MCF 10A (cell line): ENCODE measurements at regions not wholly inside any gene's neighbourhood (a gene's known extent, or its start where the extent isn't known, plus 50 kb on each side); places are given as distances from the start of the nearest gene placed in this dataset.

ENCODE experiments used
- BruUV-seq: library from RNA; stranded (reverse); fragments of 400-500 nt; replicated peaks from 2 replicates; lab custom pipeline; 2021; lab: Mats Ljungman, UMichigan
- CTCF ChIA-PET: fragments of 300-600 bp; sonication (Branson Sonifier 250); formaldehyde crosslinking; extraction: SDS; loops from one replicate; lab custom pipeline; 2021; ENCODE audit warnings: antibody characterized with exemption, inconsistent platforms; lab: Yijun Ruan, JAX
- POLR2A ChIA-PET: fragments of 300-600, 350-650 bp; sonication (Branson Sonifier 250); formaldehyde crosslinking; extraction: SDS; loops from one replicate; lab custom pipeline; 2020; ENCODE audit warnings: antibody characterized with exemption, inconsistent platforms; lab: Yijun Ruan, JAX
- DNase-seq: peaks from one replicate; pipeline ENCODE4 v3.0.0-alpha.2; 2018; ENCODE audit not compliant: unreplicated experiment
- H3K27ac Mint-ChIP-seq: one replicate; pipeline ENCODE4 v1.8.0; 2022; ENCODE audit warnings: mild to moderate bottlenecking, low read depth, mixed read lengths; ENCODE audit not compliant: unreplicated experiment
- H3K27me3 Mint-ChIP-seq: one replicate; pipeline ENCODE4 v1.8.0; 2022; ENCODE audit warnings: mixed read lengths; ENCODE audit not compliant: insufficient read depth, unreplicated experiment
- H3K36me3 Mint-ChIP-seq: one replicate; pipeline ENCODE4 v1.8.0; 2022; ENCODE audit warnings: mild to moderate bottlenecking, moderate library complexity, mixed read lengths; ENCODE audit not compliant: insufficient read depth, unreplicated experiment
- H3K4me1 Mint-ChIP-seq: one replicate; pipeline ENCODE4 v1.8.0; 2022; ENCODE audit warnings: mixed read lengths; ENCODE audit not compliant: insufficient read depth, unreplicated experiment
- H3K4me3 Mint-ChIP-seq: one replicate; pipeline ENCODE4 v1.8.0; 2022; ENCODE audit warnings: mild to moderate bottlenecking, moderate library complexity, mixed read lengths; ENCODE audit not compliant: unreplicated experiment
- H3K9me3 Mint-ChIP-seq: one replicate; pipeline ENCODE4 v1.8.0; 2022; ENCODE audit warnings: mixed read lengths; ENCODE audit not compliant: unreplicated experiment
- CTCF ChIP-seq: fragments of 200-600 bp; IDR thresholded peaks from one replicate; pipeline ENCODE4 v1.8.0; 2022; ENCODE audit warnings: antibody characterized with exemption, mild to moderate bottlenecking; ENCODE audit not compliant: unreplicated experiment
- intact Hi-C: fragments of 100-400 bp; cut with micrococcal nuclease; formaldehyde crosslinking; loops from 2 replicates; pipeline ENCODE4 v1.14.1; 2022

GRCh38 chr2:16339206-16339605 lies 326.4 kb downstream of the CYRIA start:
- peaks cover 16% of the 10 kb centered on the region for H3K9me3 Mint-ChIP-seq

GRCh38 chr2:16338026-16338425 lies 327.6 kb downstream of the CYRIA start:
- H3K36me3 Mint-ChIP-seq: no peaks in the 10 kb centered on the region
- no peak overlapping the region for H3K27ac Mint-ChIP-seq
- H3K27me3 Mint-ChIP-seq: no peaks in the 10 kb centered on the region
- peaks cover 16% of the 10 kb centered on the region for H3K9me3 Mint-ChIP-seq
- intact Hi-C loops: loop anchor here (5.0 kb wide), 1 partner anchor 339 kb away; no protein-coding TSS in a partner anchor
- no peaks in the 10 kb centered on the region for H3K4me1 Mint-ChIP-seq
- no peak overlapping the region for H3K4me3 Mint-ChIP-seq
- ChIA-PET POLR2A (no interaction called here), CTCF (no interaction called here)
- DNase-seq: no peak
- BruUV-seq: no TSS peak
- TF ChIP-seq CTCF: no peak

More at GRCh38 chr2:16339206-16339605, 326.4 kb downstream of the CYRIA start:
- Mint-ChIP-seq H3K36me3 (no peaks in the 10 kb centered on the region), H3K27ac (no peak overlapping the region), H3K4me1 (no peaks in the 10 kb centered on the region), H3K27me3 (no peaks in the 10 kb centered on the region), H3K4me3 (no peak overlapping the region)
- intact Hi-C loops: loop anchor here (5.0 kb wide), 1 partner anchor 338 kb away; no protein-coding TSS in a partner anchor
- POLR2A ChIA-PET: interaction anchor here (0.6 to 0.9 kb wide), 2 partner anchors 136 to 264 kb away, joined by 3 to 4 read pairs; no protein-coding TSS in a partner anchor
- TF ChIP-seq CTCF: no peak
- no TSS peak for BruUV-seq
- no peak for DNase-seq
- CTCF ChIA-PET: no interaction called here

- no peak for TF ChIP-seq CTCF
- no TSS peak for BruUV-seq
- ChIA-PET POLR2A (no interaction called here), CTCF (interaction anchor here (0.7 kb wide), 1 partner anchor 8 kb away, joined by 3 read pairs; no protein-coding TSS in a partner anchor)
- H3K4me3 Mint-ChIP-seq: no peak overlapping the region
- no peaks in the 10 kb centered on the region for H3K36me3 Mint-ChIP-seq
- no peaks in the 10 kb centered on the region for H3K4me1 Mint-ChIP-seq
- H3K9me3 Mint-ChIP-seq: peaks cover 16% of the 10 kb centered on the region
- no peak overlapping the region for H3K27ac Mint-ChIP-seq
- intact Hi-C loops: loop anchor here (5.0 kb wide), 1 partner anchor 340 kb away; no protein-coding TSS in a partner anchor
- no peak for DNase-seq
- H3K27me3 Mint-ChIP-seq: no peaks in the 10 kb centered on the region
These were observed 328.7 kb downstream of the CYRIA start for GRCh38 chr2:16336916-16337315.

GRCh38 chr2:16336491-16336890 lies 329.1 kb downstream of the CYRIA start:
- no peaks in the 10 kb centered on the region for H3K36me3 Mint-ChIP-seq
- no peak overlapping the region for H3K27ac Mint-ChIP-seq
- peaks cover 16% of the 10 kb centered on the region for H3K9me3 Mint-ChIP-seq
- POLR2A ChIA-PET: no interaction called here
- DNase-seq: no peak
- no peak overlapping the region for H3K4me3 Mint-ChIP-seq
- H3K4me1 Mint-ChIP-seq: no peaks in the 10 kb centered on the region
- BruUV-seq: no TSS peak
- H3K27me3 Mint-ChIP-seq: no peaks in the 10 kb centered on the region
- intact Hi-C loops: loop anchor here (5.0 kb wide), 1 partner anchor 341 kb away; no protein-coding TSS in a partner anchor
- TF ChIP-seq CTCF: no peak
- CTCF ChIA-PET: interaction anchor here (0.7 kb wide), 1 partner anchor 9 kb away, joined by 3 read pairs; no protein-coding TSS in a partner anchor
